GM12878 (cell line): ENCODE measurements at regions not wholly inside any gene's neighbourhood (a gene's known extent, or its start where the extent isn't known, plus 50 kb on each side); places are given as distances from the start of the nearest gene placed in this dataset.

Experiments used
- CBFB ChIP-seq: IDR thresholded peaks from 2 replicates; pipeline ENCODE4 v1.6.1; 2016; ENCODE audit warnings: antibody characterized with exemption, low read depth
- EED ChIP-seq: sonication (generic); IDR thresholded peaks from 2 replicates; pipeline ENCODE4 v1.6.1; 2016; ENCODE audit warnings: antibody characterized with exemption, low read depth
- FOXM1 ChIP-seq: IDR thresholded peaks from 2 replicates; pipeline ENCODE4 v1.6.1; 2012; ENCODE audit warnings: low read depth, mild to moderate bottlenecking, inconsistent platforms, low read length, moderate library complexity
- GABPA ChIP-seq: IDR thresholded peaks from 2 replicates; pipeline ENCODE4 v1.6.1; 2014; ENCODE audit warnings: antibody characterized with exemption, low read depth, mild to moderate bottlenecking, inconsistent platforms
- HCFC1 ChIP-seq: fragments of 150-350 bp; IDR thresholded peaks from 2 replicates; pipeline ENCODE4 v1.6.1; 2014; ENCODE audit warnings: low read length
- JUNB ChIP-seq: IDR thresholded peaks from 2 replicates; pipeline ENCODE4 v1.6.1; 2016; ENCODE audit warnings: antibody characterized with exemption, mild to moderate bottlenecking
- MTA3 ChIP-seq: IDR thresholded peaks from 2 replicates; pipeline ENCODE4 v1.6.1; 2012; ENCODE audit warnings: low read length, inconsistent platforms, borderline replicate concordance
- NBN ChIP-seq: fragments of 450-650 bp; IDR thresholded peaks from 2 replicates; pipeline ENCODE4 v1.6.1; 2016
- POLR2AphosphoS5 ChIP-seq: IDR thresholded peaks from 2 replicates; pipeline ENCODE4 v1.6.1; 2011; ENCODE audit warnings: mild to moderate bottlenecking, low read length, inconsistent platforms
- RUNX3 ChIP-seq: IDR thresholded peaks from 2 replicates; pipeline ENCODE4 v1.6.1; 2012; ENCODE audit warnings: low read length, inconsistent platforms
- SMC3 ChIP-seq: IDR thresholded peaks from 2 replicates; pipeline ENCODE4 v1.6.1; 2011; ENCODE audit warnings: low read length, improper control_type of control experiment, borderline replicate concordance
- TBL1XR1 ChIP-seq: IDR thresholded peaks from 2 replicates; pipeline ENCODE4 v1.6.1; 2012; ENCODE audit warnings: low read depth, low read length, improper control_type of control experiment
- TCF12 ChIP-seq: IDR thresholded peaks from 2 replicates; pipeline ENCODE4 v1.6.1; 2011; ENCODE audit warnings: low read depth, mild to moderate bottlenecking, low read length
- ZBTB33 ChIP-seq: fragments of 450-650 bp; IDR thresholded peaks from 2 replicates; pipeline ENCODE4 v1.6.1; 2017; ENCODE audit warnings: mild to moderate bottlenecking
- ZNF384 ChIP-seq: IDR thresholded peaks from 2 replicates; pipeline ENCODE4 v1.6.1; 2012; ENCODE audit warnings: low read depth, mild to moderate bottlenecking, low read length, improper control_type of control experiment, borderline replicate concordance
- TF ChIP-seq, protein P1 (sequence below): IDR thresholded peaks from 2 replicates; pipeline ENCODE4 v1.6.1; 2012; ENCODE audit warnings: improper control_type of control experiment, low read depth, low read length; ENCODE audit not compliant: insufficient replicate concordance
- TF ChIP-seq, protein P2 (sequence below): fragments of 450-650 bp; formaldehyde crosslinking; IDR thresholded peaks from 2 replicates; pipeline ENCODE4 v1.4.0; 2022; ENCODE audit warnings: mild to moderate bottlenecking, moderate library complexity

- TF ChIP-seq GABPA (0 out of 2 replicates have a peak, but pooled peaks have one; percentile 46), SMC3 (0 out of 2 replicates have a peak, but pooled peaks have one; percentile 3), POLR2AphosphoS5 (peak; percentile 49; the same call in 1 of the 2 replicates), TBL1XR1 (0 out of 2 replicates have a peak, but pooled peaks have one; percentile 12), FOXM1 (peak; percentile 14; the same call in 1 of the 2 replicates), HCFC1 (no peak), NBN (peak; percentile 34; the same call in 1 of the 2 replicates), TCF12 (peak; percentile 44), EED (peak; percentile 88), CBFB (peak; percentile 55; the same call in 1 of the 2 replicates), MTA3 (peak; percentile 39; the same call in 1 of the 2 replicates), JUNB (peak; percentile 61), ZNF384 (no peak), RUNX3 (peak; percentile 94), ZBTB33 (no peak)
- TF ChIP-seq, protein P1, sequence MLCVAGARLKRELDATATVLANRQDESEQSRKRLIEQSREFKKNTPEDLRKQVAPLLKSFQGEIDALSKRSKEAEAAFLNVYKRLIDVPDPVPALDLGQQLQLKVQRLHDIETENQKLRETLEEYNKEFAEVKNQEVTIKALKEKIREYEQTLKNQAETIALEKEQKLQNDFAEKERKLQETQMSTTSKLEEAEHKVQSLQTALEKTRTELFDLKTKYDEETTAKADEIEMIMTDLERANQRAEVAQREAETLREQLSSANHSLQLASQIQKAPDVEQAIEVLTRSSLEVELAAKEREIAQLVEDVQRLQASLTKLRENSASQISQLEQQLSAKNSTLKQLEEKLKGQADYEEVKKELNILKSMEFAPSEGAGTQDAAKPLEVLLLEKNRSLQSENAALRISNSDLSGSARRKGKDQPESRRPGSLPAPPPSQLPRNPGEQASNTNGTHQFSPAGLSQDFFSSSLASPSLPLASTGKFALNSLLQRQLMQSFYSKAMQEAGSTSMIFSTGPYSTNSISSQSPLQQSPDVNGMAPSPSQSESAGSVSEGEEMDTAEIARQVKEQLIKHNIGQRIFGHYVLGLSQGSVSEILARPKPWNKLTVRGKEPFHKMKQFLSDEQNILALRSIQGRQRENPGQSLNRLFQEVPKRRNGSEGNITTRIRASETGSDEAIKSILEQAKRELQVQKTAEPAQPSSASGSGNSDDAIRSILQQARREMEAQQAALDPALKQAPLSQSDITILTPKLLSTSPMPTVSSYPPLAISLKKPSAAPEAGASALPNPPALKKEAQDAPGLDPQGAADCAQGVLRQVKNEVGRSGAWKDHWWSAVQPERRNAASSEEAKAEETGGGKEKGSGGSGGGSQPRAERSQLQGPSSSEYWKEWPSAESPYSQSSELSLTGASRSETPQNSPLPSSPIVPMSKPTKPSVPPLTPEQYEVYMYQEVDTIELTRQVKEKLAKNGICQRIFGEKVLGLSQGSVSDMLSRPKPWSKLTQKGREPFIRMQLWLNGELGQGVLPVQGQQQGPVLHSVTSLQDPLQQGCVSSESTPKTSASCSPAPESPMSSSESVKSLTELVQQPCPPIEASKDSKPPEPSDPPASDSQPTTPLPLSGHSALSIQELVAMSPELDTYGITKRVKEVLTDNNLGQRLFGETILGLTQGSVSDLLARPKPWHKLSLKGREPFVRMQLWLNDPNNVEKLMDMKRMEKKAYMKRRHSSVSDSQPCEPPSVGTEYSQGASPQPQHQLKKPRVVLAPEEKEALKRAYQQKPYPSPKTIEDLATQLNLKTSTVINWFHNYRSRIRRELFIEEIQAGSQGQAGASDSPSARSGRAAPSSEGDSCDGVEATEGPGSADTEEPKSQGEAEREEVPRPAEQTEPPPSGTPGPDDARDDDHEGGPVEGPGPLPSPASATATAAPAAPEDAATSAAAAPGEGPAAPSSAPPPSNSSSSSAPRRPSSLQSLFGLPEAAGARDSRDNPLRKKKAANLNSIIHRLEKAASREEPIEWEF, result no peak
- TF ChIP-seq, protein P2, sequence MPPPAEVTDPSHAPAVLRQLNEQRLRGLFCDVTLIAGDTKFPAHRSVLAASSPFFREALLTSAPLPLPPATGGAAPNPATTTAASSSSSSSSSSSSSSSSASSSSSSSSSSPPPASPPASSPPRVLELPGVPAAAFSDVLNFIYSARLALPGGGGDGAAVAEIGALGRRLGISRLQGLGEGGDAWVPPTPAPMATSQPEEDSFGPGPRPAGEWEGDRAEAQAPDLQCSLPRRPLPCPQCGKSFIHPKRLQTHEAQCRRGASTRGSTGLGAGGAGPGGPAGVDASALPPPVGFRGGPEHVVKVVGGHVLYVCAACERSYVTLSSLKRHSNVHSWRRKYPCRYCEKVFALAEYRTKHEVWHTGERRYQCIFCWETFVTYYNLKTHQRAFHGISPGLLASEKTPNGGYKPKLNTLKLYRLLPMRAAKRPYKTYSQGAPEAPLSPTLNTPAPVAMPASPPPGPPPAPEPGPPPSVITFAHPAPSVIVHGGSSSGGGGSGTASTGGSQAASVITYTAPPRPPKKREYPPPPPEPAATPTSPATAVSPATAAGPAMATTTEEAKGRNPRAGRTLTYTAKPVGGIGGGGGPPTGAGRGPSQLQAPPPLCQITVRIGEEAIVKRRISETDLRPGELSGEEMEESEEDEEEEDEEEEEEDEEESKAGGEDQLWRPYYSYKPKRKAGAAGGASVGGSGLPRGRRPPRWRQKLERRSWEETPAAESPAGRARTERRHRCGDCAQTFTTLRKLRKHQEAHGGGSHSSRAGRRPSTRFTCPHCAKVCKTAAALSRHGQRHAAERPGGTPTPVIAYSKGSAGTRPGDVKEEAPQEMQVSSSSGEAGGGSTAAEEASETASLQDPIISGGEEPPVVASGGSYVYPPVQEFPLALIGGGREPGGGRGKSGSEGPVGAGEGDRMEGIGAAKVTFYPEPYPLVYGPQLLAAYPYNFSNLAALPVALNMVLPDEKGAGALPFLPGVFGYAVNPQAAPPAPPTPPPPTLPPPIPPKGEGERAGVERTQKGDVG, result no peak
Observed at GRCh38 chr12:115375186-115375991, 691.4 kb upstream of the TBX3 start (continued).
